RWPE2 (cell line): ENCODE measurements at regions not wholly inside any gene's neighbourhood (a gene's known extent, or its start where the extent isn't known, plus 50 kb on each side); places are given as distances from the start of the nearest gene placed in this dataset.
"Not testable (repeated sequence)": the region's sequence is repeated elsewhere in the genome, so short reads cannot be mapped to it uniquely, and the experiment has no call there.

ENCODE experiments used
- ATAC-seq: fragments of 200-7000 bp; cut with Tn5 transposase; 3 replicates; pipeline ENCODE4 v1.9.1; 2021; ENCODE audit warnings: low read depth
- DNase-seq: peaks from one replicate; pipeline ENCODE4 v3.0.0-alpha.2; 2020; ENCODE audit warnings: low spot score
- H3K27ac ChIP-seq: fragments of 450-650 bp; 2 replicates; pipeline ENCODE4 v1.5.1; 2017; ENCODE audit warnings: mild to moderate bottlenecking; ENCODE audit not compliant: poor library complexity, severe bottlenecking
- H3K27me3 ChIP-seq: fragments of 250-450 bp; sonication (Bioruptor Pico); 2 replicates; pipeline ENCODE4 v1.5.1; 2021; ENCODE audit warnings: mild to moderate bottlenecking, moderate library complexity; ENCODE audit not compliant: insufficient read depth, poor library complexity, severe bottlenecking
- H3K36me3 ChIP-seq: fragments of 250-450 bp; sonication (Bioruptor Pico); 2 replicates; pipeline ENCODE4 v1.5.1; 2020; ENCODE audit warnings: low read depth, mild to moderate bottlenecking, moderate library complexity
- H3K4me1 ChIP-seq: fragments of 250-450 bp; sonication (Bioruptor Pico); 2 replicates; pipeline ENCODE4 v1.5.1; 2021; ENCODE audit warnings: mild to moderate bottlenecking, moderate library complexity; ENCODE audit not compliant: insufficient read depth, poor library complexity, severe bottlenecking
- H3K4me3 ChIP-seq: fragments of 250-450 bp; sonication (Bioruptor Pico); 2 replicates; pipeline ENCODE4 v1.5.1; 2021; ENCODE audit warnings: mild to moderate bottlenecking, moderate library complexity; ENCODE audit not compliant: severe bottlenecking
- H3K9me3 ChIP-seq: fragments of 250-450 bp; sonication (Bioruptor Pico); 2 replicates; pipeline ENCODE4 v1.5.1; 2021; ENCODE audit warnings: mild to moderate bottlenecking, moderate library complexity; ENCODE audit not compliant: severe bottlenecking
- CTCF ChIP-seq: fragments of 450-650 bp; IDR thresholded peaks from one replicate; pipeline ENCODE4 v1.5.1; 2017; ENCODE audit warnings: mild to moderate bottlenecking, moderate library complexity; ENCODE audit not compliant: poor library complexity, severe bottlenecking

GRCh38 chr7:67346876-67347275 lies 350.2 kb downstream of the TYW1 start:
- TF ChIP-seq CTCF = no peak

GRCh38 chr7:67348171-67348570 lies 351.5 kb downstream of the TYW1 start:
- TF ChIP-seq CTCF = no peak
- Histone ChIP-seq H3K9me3 (no peaks in the 10 kb centered on the region), H3K27ac (no peak overlapping the region), H3K4me3 (no peak overlapping the region), H3K4me1 (no peaks in the 10 kb centered on the region), H3K36me3 (no peaks in the 10 kb centered on the region), H3K27me3 (no peaks in the 10 kb centered on the region)
- no peak for DNase-seq
- no peak for ATAC-seq

More at GRCh38 chr7:67346876-67347275, 350.2 kb downstream of the TYW1 start:
- no peak for ATAC-seq
- Histone ChIP-seq H3K4me1 (no peaks in the 10 kb centered on the region), H3K27me3 (no peaks in the 10 kb centered on the region), H3K4me3 (no peak overlapping the region), H3K27ac (no peak overlapping the region), H3K36me3 (no peaks in the 10 kb centered on the region), H3K9me3 (no peaks in the 10 kb centered on the region)
- DNase-seq = no peak

- H3K27ac ChIP-seq, H3K9me3 ChIP-seq, DNase-seq, H3K27me3 ChIP-seq, H3K4me3 ChIP-seq, H3K36me3 ChIP-seq, ATAC-seq, H3K4me1 ChIP-seq: not testable (repeated sequence)
Measured at GRCh38 chr7:67357653-67358052, 361.0 kb downstream of the TYW1 start.

- H3K4me1 ChIP-seq, H3K27ac ChIP-seq, H3K27me3 ChIP-seq, DNase-seq, ATAC-seq, H3K9me3 ChIP-seq, H3K36me3 ChIP-seq, H3K4me3 ChIP-seq: not testable (repeated sequence)
Measured at GRCh38 chr7:67358316-67358715, 361.7 kb downstream of the TYW1 start.

GRCh38 chr7:67358738-67359137 lies 362.1 kb downstream of the TYW1 start:
- not testable (repeated sequence) for H3K9me3 ChIP-seq, H3K36me3 ChIP-seq, DNase-seq, ATAC-seq, H3K27me3 ChIP-seq, H3K27ac ChIP-seq, H3K4me1 ChIP-seq, H3K4me3 ChIP-seq

GRCh38 chr7:67359900-67360299 lies 363.3 kb downstream of the TYW1 start:
- ATAC-seq (no peak), DNase-seq (no peak)
- Histone ChIP-seq H3K27me3 (peaks cover 16% of the 10 kb centered on the region), H3K4me3 (no peak overlapping the region), H3K9me3 (peaks cover 2% of the 10 kb centered on the region), H3K36me3 (no peaks in the 10 kb centered on the region), H3K4me1 (no peaks in the 10 kb centered on the region), H3K27ac (no peak overlapping the region)
- no peak for TF ChIP-seq CTCF
